ENCODE measurements at regions not wholly inside any gene's neighbourhood (a gene's known extent, or its start where the extent isn't known, plus 50 kb on each side); places are given as distances from the start of the nearest gene placed in this dataset.
"Not testable (repeated sequence)": the region's sequence is repeated elsewhere in the genome, so short reads cannot be mapped to it uniquely, and the experiment has no call there.

GRCh38 chr4:66929748-66930147 is 615.6 kb downstream of the CENPC start:
- DNase-seq (ENCODE audit: low read depth in 2 of 2) = no peak

- not testable (repeated sequence) for DNase-seq (ENCODE audit: low read depth in 2 of 2)
Measured at GRCh38 chr4:66928881-66929280, 616.4 kb downstream of the CENPC start.

DNA sequence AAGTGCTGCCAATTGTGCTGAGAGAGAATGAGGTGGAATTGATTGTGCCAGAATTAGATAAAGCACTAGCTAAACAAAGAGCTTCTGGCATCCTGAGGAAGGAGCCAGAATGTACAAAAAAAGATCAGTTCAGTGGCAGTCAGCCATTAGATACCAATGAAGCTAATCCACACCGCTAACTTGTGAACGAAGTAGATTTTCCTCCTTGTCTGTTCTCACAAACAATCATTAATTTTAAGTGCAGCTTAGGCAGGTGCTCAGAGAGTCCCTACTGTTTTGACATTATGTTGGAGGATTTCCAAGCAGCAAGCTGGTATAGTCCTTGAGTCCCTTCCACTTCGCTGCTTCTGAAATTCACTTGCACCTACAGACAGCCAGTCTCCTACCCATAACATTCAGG is 617.4 kb downstream of the CENPC start:
- no peak for DNase-seq (ENCODE audit: low read depth in 2 of 2)

GRCh38 chr4:66926687-66927086 is 618.6 kb downstream of the CENPC start:
- DNase-seq (ENCODE audit: low read depth in 2 of 2) = no peak

DNA sequence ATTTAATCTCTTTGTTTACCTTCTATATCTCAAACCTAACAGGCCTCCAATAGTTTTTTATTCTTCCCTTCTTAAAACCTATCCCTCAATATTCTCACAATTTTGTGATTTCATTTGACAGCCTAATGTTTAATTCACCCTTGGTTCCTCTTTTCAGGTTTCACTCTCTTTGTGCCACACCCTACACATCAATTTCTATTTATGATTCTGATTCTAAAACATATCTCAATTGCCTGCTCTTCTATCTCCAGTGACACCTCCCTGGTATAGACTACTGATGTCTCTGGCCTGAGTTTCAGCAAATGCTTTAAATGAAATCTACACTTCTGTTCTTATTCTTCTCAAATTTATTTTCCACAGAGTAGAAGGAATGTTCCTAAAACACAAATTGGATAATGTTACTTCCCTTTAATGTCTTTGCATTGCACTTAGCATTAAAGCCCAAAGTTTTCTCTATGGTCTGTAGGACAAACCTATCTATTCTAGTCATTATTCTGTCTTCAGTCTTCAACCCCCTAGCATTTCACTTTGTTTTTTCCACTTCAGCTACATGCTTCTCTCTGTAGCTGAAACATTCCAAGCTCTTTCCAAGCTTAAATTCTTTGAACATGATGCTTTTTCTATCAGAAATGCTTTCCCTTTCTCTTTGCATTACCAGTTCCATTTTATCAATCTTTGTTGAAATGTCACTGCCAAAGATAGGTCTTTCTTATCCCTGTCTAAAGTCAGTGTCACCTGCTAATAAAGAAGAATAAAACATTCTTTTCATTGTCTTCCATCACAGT is 622.0 kb downstream of the CENPC start:
- DNase-seq (ENCODE audit: low read depth in 2 of 2) = no peak

DNA sequence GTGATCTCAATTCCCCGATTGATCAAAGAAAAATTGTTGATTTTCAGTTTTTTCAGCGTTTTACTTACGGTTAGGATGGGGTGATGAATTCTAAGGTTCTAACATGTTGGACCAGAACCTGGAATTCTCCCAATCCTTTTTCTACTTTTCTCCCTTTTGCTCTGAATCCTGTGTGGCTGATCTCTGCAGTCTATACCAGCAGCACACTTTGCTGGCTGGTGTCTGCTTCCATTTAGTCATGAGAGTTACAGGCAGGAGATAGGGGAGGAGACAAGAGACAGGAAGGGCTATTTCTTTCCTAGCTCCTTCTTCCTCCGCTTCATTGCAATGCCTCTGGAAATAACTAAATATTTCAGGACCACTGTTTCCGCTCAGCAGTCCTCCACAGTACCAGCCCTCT is 623.9 kb downstream of the CENPC start:
- DNase-seq (ENCODE audit: low read depth in 2 of 2) = no peak

GRCh38 chr4:66920514-66920913 is 624.8 kb downstream of the CENPC start:
- no peak for DNase-seq (ENCODE audit: low read depth in 2 of 2)

- DNase-seq (ENCODE audit: low read depth in 2 of 2) = no peak
Measured at GRCh38 chr4:66911880-66912279, 633.4 kb downstream of the CENPC start.

GRCh38 chr4:66906314-66906713 is 639.0 kb downstream of the CENPC start:
- no peak for DNase-seq (ENCODE audit: low read depth in 2 of 2)

- DNase-seq (ENCODE audit: low read depth in 2 of 2) = no peak
Measured at GRCh38 chr4:66899422-66900065, 645.8 kb downstream of the CENPC start.

GRCh38 chr4:66893807-66894206 is 651.5 kb downstream of the CENPC start:
- DNase-seq (ENCODE audit: low read depth in 2 of 2) = no peak

GRCh38 chr4:66887061-66887460 is 658.2 kb downstream of the CENPC start:
- DNase-seq (ENCODE audit: low read depth in 2 of 2) = no peak

GRCh38 chr4:66885501-66886165 is 659.7 kb downstream of the CENPC start:
- DNase-seq (ENCODE audit: low read depth in 2 of 2) = no peak

DNA sequence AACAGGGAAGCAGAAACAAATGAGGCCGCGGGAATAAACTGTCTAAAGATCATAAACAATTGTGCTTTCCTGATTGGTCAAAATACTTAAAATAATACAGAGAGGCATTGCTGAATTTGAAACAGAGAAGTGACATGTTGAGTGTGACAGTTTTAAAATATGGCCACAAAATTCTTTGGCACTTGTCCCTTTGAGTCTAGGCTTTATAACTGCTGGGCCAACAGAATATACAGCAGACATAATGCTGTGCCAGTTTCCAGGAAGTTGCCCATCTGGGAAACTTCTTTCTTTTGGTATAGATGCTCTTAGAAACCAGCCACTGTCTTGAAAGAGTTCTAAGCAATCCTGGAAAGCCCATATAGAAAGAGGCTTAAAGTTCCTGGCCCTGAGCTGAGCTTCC is 668.4 kb downstream of the CENPC start:
- no peak for DNase-seq (ENCODE audit: low read depth in 2 of 2)

- DNase-seq (ENCODE audit: low read depth in 2 of 2) = no peak
Measured at GRCh38 chr4:66872661-66873060, 672.6 kb downstream of the CENPC start.

GRCh38 chr4:66863481-66863880 is 681.8 kb downstream of the CENPC start:
- DNase-seq (ENCODE audit: low read depth in 2 of 2) = no peak

DNA sequence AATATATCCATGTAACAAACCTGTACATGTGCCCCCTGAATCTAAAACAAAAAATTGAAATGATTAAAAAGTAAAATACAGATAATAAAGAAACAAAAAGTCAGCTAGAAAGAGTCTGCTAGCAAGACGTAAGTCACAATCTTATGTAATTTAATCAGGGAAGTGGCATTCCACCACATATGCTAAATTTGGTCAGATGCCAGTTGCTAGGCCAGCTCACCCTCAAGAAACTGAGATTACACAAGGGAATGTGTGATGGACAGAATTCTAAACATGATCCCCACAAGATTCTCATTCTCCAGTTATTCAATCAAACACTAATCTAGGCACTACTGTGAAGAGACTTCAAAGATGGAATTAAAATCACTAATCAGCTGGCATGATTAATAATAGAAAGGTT is 689.3 kb downstream of the CENPC start:
- DNase-seq (ENCODE audit: low read depth in 2 of 2) = no peak

GRCh38 chr4:66853845-66854244 is 691.5 kb downstream of the CENPC start:
- DNase-seq (ENCODE audit: low read depth in 2 of 2) = no peak

DNA sequence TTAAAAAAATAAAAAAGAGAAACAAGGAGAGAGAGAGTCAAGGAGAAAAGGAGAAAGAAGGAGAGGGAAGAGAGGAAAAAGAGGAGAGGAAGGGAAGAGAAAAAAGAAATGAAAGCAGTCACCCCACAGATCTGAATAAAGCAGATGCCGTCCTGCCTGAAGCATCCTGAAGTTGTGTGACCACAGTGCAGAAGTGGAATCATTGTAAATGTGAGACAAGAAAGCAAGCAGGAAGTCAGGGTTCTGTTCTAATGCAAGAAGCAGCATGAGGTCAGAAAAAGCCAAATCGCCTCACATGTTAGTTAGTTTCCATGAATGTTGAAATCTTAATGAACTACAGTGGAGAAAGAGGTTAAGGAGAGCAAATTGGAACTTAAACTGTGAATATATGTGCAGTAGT is 692.5 kb downstream of the CENPC start:
- DNase-seq (ENCODE audit: low read depth in 2 of 2) = no peak

- DNase-seq (ENCODE audit: low read depth in 2 of 2) = no peak
Measured at GRCh38 chr4:66849596-66849995, 695.7 kb downstream of the CENPC start.

GRCh38 chr4:66842724-66843088 is 702.6 kb downstream of the CENPC start:
- DNase-seq (ENCODE audit: low read depth in 2 of 2) = no peak

DNA sequence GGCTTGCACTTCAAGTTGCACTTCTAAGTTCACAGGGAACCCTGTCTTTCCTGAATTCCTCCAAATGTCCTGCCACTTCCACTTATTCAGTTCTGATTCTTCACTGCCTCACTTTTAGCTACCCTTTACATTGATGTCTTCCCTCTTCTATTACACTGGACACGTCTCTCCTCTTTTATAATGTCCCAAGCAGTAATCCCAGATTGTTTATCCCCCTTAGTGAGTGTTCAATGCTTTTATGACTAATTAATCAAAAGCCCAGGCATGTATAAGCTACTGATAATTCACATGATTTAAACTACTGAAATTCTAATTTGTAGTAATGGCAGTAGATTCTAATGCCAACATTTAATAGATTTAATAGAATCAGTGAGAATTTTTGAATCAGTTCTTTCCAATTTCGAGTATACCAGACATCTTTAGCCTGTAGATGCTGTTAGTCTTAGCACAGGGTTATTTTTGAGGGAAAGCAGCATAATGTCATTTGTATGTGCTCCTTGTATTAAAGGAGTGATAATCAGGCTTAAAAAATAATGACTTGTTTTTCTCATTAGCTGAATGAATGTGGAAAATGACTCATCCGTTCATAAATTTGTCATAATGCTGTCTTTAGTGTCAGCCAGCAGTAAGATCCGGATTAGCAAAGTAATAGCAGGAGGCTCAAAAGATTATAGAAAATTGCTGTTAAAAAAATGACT is 703.1 kb downstream of the CENPC start:
- no peak for DNase-seq (ENCODE audit: low read depth in 2 of 2)

Data from stimulated activated CD8-positive, alpha-beta memory T cell treated with anti-CD3 and anti-CD28 coated beads, Interleukin-7, amount 100 ng/mL, for 1 hour (primary cell).